ENCODE measurements at regions not wholly inside any gene's neighbourhood (a gene's known extent, or its start where the extent isn't known, plus 50 kb on each side); places are given as distances from the start of the nearest gene placed in this dataset.

DNA sequence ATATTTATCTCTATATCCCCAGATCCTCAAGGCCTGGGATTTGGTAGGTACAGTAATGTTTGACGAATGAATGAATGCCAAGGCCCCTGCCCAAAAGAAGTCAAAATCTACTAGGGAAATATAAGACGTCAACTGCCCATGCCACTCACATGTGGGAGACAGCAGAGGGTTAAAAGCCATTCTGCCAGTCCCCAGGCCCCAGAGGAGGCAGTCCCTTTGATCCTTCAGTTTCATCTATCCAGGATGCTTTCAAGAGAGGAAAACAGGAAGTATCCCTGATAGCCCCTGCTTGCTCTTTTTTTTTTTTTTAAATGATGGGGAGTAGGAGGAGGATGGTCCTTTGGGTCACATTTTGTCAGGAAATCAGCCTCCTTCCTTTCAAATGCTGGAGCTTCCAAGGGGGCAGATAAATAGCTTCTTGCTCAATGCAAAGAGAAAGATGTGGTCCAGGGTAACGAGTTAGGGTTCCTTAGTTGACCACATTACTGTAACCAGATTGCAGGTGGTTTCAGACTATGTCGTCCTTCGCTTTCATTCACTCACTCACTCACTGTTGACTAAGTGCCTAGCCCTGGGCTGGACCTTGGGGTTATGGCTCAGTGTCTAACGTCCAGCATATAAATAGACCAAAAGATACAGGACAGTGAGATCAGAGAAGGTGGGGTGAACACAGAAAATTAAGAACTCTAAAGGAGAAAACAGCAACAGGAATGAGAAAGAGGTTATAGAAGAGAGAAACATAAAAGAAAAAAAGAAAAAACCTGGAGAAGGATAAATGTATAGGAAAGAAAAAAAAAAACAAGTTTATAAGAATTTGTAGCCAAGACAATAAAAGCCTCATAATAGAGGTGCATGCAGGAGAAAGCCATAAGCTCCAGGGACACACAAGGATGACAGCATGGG, 64.6 kb upstream of the PIM1 start:
- DNase-seq (ENCODE audit: low spot score) = no peak

- no peak for DNase-seq (ENCODE audit: low spot score)
Measured at GRCh38 chr6:37106051-37106363, 63.9 kb upstream of the PIM1 start.

- no peak for DNase-seq (ENCODE audit: low spot score)
Measured at GRCh38 chr6:37106554-37106953, 63.4 kb upstream of the PIM1 start.

DNA sequence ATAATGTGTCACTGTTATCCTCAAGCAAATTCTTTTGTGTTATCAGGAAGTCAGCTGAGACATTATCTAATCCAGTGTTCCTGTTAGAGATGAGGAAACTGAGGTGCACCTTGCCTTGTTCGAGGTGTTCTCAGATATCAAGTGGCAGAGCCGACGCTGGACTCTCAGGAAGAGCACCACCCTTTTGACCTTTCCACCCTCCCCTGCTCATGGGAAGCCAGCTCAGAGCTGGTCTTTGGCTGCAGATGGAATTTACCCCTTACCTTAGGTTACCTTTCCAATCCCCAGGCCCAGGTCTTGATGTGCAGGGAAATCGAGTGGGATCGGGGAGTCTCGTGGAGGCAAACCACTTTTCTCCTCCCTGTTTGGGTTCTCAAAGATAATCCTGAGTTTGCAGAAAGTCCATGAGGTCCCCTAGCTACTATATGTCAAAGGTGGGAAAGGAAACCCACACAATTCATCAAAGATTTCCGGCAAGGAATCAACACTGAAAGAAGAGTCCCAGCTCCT, 62.9 kb upstream of the PIM1 start:
- no peak for DNase-seq (ENCODE audit: low spot score)

DNA sequence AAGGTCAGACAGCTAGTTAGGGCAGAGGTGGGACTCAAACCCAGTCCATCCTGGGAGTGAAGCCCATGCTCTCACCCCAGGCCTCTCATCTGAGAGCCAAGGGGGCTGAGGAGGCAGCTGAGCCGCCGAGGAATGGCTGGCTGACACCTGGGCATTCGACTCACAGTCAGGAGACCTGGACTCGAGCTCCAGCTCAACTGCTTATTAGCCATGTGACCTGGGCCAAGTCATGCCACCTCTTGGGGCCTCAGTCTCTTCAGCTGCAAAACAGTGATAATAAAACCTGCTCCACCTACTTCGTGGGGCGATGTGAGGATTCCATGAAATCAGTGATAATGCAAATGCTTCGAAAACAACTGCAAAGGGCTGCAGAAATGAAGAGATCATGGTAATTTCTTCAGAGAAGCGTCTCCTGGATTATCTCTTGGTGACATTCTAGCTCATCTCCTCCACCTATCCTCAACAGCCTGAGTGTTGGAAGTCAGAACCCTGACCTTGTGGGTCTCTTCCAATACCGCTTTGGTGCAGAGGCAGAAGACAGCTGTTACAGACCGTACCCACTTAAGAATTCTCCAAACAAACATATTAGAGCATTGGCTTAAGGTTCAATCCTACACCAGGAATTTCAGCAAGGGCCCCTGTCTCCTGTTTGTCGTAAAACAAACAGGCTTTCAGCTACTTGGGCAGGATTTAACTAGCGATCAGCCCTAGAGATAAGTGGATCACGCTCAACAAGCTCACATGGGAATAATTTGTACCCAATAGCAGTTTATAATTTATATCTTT, 60.0 kb upstream of the PIM1 start:
- DNase-seq (ENCODE audit: low spot score) = no peak

GRCh38 chr6:37110500-37111461, 59.2 kb upstream of the PIM1 start:
- no peak for DNase-seq (ENCODE audit: low spot score)

DNA sequence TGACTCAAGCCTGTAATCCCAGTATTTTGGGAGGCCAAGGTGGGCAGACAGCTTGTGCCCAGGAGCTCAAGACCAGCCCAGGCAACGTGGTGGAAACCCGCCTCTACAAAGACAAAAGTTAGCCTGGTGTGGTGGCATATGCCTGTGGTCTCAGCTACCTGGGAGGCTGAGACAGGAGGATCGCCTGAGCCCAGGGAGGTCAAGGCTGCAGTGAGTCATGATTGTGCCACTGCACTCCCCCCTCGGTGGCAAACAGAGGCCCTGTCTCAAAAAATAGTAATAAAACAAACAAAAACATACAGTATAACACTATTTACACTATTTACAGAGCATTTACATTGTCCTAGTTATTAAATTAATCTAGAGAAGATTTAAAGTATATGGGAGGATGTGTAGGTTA, 56.0 kb upstream of the PIM1 start:
- no peak for DNase-seq (ENCODE audit: low spot score)

DNA sequence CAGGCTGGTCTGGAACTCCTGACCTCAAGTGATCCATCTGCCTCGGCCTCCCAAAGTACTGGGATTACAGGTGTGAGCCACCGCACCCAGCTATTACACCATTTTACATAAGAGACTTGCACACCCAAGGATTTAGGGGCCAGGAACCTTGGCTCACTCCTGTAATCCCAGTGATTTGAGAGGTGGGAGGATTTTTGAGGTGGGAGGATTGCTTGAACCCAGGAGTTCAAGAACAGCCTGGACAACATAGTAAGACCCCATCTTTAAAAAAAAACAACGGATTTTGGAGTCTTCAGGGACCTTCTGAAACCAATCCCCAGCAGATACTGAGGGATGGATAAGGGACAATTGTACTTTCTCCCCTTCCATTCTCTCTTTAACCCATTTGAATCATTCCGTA, 55.3 kb upstream of the PIM1 start:
- DNase-seq (ENCODE audit: low spot score) = no peak

GRCh38 chr6:37115236-37115895, 54.6 kb upstream of the PIM1 start:
- DNase-seq (ENCODE audit: low spot score) = no peak

DNA sequence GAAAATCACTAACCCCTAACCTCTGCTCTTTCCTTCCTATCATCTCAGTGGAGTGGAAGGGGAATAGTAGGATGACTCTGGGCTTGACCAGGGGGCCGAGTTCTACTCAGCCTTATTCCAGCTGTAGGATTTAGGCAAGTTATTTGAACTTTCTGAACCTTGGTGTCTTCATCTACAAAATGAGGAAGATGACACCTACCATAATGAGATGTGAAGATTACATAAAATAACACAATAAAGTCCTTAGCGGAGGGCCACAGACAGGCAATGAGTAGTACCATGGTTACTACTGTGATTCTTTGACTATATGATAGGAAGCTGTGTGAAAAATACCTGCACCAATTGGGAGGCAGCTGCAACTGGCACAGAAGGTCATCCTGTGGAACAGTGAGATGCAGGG, 53.6 kb upstream of the PIM1 start:
- no peak for DNase-seq (ENCODE audit: low spot score)

DNA sequence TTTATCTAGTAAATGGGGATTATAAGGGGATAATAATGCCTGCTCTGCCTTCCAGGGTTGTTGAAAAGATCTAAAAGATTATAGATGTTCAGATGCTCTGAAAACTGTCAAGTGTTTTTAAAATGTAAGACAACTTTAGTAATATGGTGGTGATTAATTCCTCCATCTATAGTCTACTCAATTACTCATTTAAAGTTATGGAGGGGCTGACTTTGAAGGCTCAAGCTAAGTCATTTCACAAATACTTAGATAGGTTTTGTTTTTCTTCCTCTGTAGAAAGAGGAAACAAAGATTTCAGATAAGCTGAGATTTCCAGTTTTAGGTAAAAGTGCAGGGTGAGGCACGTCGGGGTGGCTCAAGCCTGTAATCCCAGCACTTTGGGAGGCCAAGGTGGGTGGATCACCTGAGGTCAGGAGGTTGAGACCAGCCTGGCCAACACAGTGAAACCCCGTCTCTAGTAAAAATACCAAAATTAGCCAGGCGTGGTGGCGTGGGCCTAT, 50.5 kb upstream of the PIM1 start:
- no peak for DNase-seq (ENCODE audit: low spot score)

Measured in Ammon's horn (tissue), 1 donor.